Middle frontal gyrus (tissue), 1 donor: ENCODE measurements at regions not wholly inside any gene's neighbourhood (a gene's known extent, or its start where the extent isn't known, plus 50 kb on each side); places are given as distances from the start of the nearest gene placed in this dataset.
"Not testable (repeated sequence)": the region's sequence is repeated elsewhere in the genome, so short reads cannot be mapped to it uniquely, and the experiment has no call there.

Experiments used
- DNase-seq: peaks from one replicate; pipeline ENCODE4 v3.0.0-alpha.2; 2015; ENCODE audit warnings: low spot score; ENCODE audit errors: extremely low spot score

- DNase-seq, result no peak
Measured at GRCh38 chr4:18227880-18228279, 206.3 kb upstream of the LCORL start.

GRCh38 chr4:18214411-18215055 is 193.0 kb upstream of the LCORL start:
- no peak for DNase-seq

GRCh38 chr4:18213576-18214198 is 192.1 kb upstream of the LCORL start:
- DNase-seq, result no peak

- DNase-seq, result no peak
Measured at GRCh38 chr4:18209448-18209847, 187.9 kb upstream of the LCORL start.

- no peak for DNase-seq
Measured at GRCh38 chr4:18203966-18204365, 182.4 kb upstream of the LCORL start.

GRCh38 chr4:18202486-18202885 is 180.9 kb upstream of the LCORL start:
- no peak for DNase-seq

GRCh38 chr4:18201885-18202284 is 180.3 kb upstream of the LCORL start:
- DNase-seq, result no peak

GRCh38 chr4:18198653-18199052 is 177.1 kb upstream of the LCORL start:
- DNase-seq, result no peak

GRCh38 chr4:18197467-18197866 is 175.9 kb upstream of the LCORL start:
- DNase-seq, result no peak

- no peak for DNase-seq
Measured at GRCh38 chr4:18194278-18194677, 172.7 kb upstream of the LCORL start.

GRCh38 chr4:18192901-18193300 is 171.3 kb upstream of the LCORL start:
- DNase-seq, result no peak

- DNase-seq, result no peak
Measured at GRCh38 chr4:18185491-18185890, 163.9 kb upstream of the LCORL start.

GRCh38 chr4:18180892-18181291 is 159.3 kb upstream of the LCORL start:
- no peak for DNase-seq

- DNase-seq, result no peak
Measured at GRCh38 chr4:18180122-18180521, 158.6 kb upstream of the LCORL start.

- DNase-seq, result no peak
Measured at GRCh38 chr4:18171896-18172295, 150.3 kb upstream of the LCORL start.

GRCh38 chr4:18167831-18168230 is 146.3 kb upstream of the LCORL start:
- DNase-seq, result no peak

GRCh38 chr4:18166925-18167324 is 145.4 kb upstream of the LCORL start:
- no peak for DNase-seq

- no peak for DNase-seq
Measured at GRCh38 chr4:18162453-18162852, 140.9 kb upstream of the LCORL start.

- not testable (repeated sequence) for DNase-seq
Measured at GRCh38 chr4:18159117-18159912, 137.8 kb upstream of the LCORL start.

- DNase-seq, result no peak
Measured at GRCh38 chr4:18155067-18156041, 133.8 kb upstream of the LCORL start.

GRCh38 chr4:18138076-18138665 is 116.6 kb upstream of the LCORL start:
- no peak for DNase-seq
